ENCODE measurements at regions not wholly inside any gene's neighbourhood (a gene's known extent, or its start where the extent isn't known, plus 50 kb on each side); places are given as distances from the start of the nearest gene placed in this dataset.

DNA sequence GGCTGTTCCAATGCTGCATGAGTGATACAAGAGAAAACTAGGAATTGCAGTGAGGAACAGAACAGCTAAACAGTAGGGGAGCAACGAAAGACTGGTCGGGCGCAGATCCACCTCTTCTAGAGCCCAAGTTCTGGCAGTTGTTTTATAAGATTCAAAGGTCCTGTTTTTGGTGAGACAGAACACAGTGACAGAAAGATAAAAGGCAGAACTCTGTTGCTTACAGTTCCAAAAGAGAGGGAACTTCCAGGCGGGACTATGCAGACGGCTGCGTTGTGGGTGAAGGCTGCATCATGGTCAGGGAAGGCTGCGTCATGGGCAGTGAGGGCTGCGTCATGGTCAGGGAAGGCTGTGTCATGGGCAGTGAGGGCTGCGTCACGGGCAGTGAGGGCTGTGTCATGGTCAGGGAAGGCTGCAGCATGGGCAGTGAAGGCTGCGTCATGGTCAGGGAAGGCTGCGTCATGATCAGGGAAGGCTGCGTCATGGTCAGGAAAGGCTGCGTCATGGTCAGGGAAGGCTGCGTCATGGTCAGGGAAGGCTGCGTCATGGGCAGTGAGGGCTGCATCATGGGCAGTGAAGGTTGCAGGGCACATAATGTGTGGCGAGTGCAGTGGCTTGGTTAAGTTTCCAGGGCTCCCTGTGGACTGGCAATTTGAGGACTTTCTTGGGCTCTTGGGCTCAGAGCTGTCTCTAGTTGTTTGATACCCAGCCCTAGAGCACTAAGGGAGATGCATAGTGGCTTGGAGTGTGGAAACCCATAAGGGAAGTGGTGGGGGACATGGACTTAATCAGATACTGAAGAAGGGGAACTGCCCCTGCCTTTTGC lies 619.9 kb downstream of the AACS start:
- Mint-ChIP-seq H3K9me3 (no peaks in the 10 kb centered on the region), H3K4me1 (no peaks in the 10 kb centered on the region; a peak in 1 of 4 replicates), H3K36me3 (ENCODE audit: insufficient read depth in 1 of 3, low read depth in 3 of 3) (no peaks in the 10 kb centered on the region; a peak in 1 of 7 replicates), H3K27ac (no peak overlapping the region), H3K27me3 (ENCODE audit: low read depth) (peaks cover 41% of the 10 kb centered on the region), H3K4me3 (no peak overlapping the region)
- H3K79me1 ChIP-seq (ENCODE audit: insufficient read depth, low read depth, low read length, poor library complexity, severe bottlenecking): no peaks in the 10 kb centered on the region
- WGBS (ENCODE audit: extremely low coverage, insufficient read length, low lambda C conversion rate): no CpG with 5 or more reads among the region's 17 CpGs
- H2AK5ac ChIP-seq (ENCODE audit: insufficient read length, low read length): no peak overlapping the region
- no peaks in the 10 kb centered on the region for H3K4me1 ChIP-seq (ENCODE audit: insufficient read depth, low read length)
- no peak overlapping the region for H4K8ac ChIP-seq (replicated peaks; ENCODE audit: insufficient read length, low read depth, low read length)
- H3K9me3 ChIP-seq (ENCODE audit: control insufficient read depth, low read depth, low read length): no peaks in the 10 kb centered on the region
- H2BK12ac ChIP-seq (ENCODE audit: insufficient read length, low read depth, low read length): no peak overlapping the region
- H3K56ac ChIP-seq (ENCODE audit: insufficient read length, low read depth, low read length): no peak overlapping the region
- no peak overlapping the region; the same call in 1 of the 2 replicates for H3K14ac ChIP-seq (ENCODE audit: insufficient read depth, low read length)
- H2BK15ac ChIP-seq (ENCODE audit: low read depth, low read length): no peak overlapping the region
- H3K27me3 ChIP-seq (ENCODE audit: insufficient read depth, low read length): no peaks in the 10 kb centered on the region
- H3K18ac ChIP-seq (ENCODE audit: insufficient read length, low read depth, low read length): no peak overlapping the region
- no peak overlapping the region for H3K23ac ChIP-seq (ENCODE audit: insufficient read length, low read depth, low read length)
- no peak overlapping the region for H3T11ph ChIP-seq (ENCODE audit: low read length)
- H2BK5ac ChIP-seq (ENCODE audit: insufficient read length, low read length): no peak overlapping the region
- no peak overlapping the region for H4K5ac ChIP-seq (ENCODE audit: insufficient read length, low read depth, low read length)
- no peak overlapping the region for H4K91ac ChIP-seq (ENCODE audit: insufficient read length, low read depth, low read length)
- no peak overlapping the region for H2AFZ ChIP-seq (ENCODE audit: low read length)
- no peak overlapping the region for H3K4ac ChIP-seq (ENCODE audit: low read depth, low read length)
- DNase-seq: no peak
- H3K9ac ChIP-seq (ENCODE audit: extremely low read depth, insufficient read length, low read length): no peak overlapping the region
- TF ChIP-seq, protein P1, sequence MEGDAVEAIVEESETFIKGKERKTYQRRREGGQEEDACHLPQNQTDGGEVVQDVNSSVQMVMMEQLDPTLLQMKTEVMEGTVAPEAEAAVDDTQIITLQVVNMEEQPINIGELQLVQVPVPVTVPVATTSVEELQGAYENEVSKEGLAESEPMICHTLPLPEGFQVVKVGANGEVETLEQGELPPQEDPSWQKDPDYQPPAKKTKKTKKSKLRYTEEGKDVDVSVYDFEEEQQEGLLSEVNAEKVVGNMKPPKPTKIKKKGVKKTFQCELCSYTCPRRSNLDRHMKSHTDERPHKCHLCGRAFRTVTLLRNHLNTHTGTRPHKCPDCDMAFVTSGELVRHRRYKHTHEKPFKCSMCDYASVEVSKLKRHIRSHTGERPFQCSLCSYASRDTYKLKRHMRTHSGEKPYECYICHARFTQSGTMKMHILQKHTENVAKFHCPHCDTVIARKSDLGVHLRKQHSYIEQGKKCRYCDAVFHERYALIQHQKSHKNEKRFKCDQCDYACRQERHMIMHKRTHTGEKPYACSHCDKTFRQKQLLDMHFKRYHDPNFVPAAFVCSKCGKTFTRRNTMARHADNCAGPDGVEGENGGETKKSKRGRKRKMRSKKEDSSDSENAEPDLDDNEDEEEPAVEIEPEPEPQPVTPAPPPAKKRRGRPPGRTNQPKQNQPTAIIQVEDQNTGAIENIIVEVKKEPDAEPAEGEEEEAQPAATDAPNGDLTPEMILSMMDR (conservative IDR thresholded peaks at IDR 0.05): no peak
- no peak overlapping the region for H2BK20ac ChIP-seq (ENCODE audit: low read depth, low read length, poor library complexity, severe bottlenecking)
- H3K23me2 ChIP-seq (ENCODE audit: insufficient read length, low read depth, low read length, poor library complexity, severe bottlenecking): peaks cover 3% of the 10 kb centered on the region
- H3K27ac ChIP-seq (ENCODE audit: insufficient read length, low read depth, low read length): no peak overlapping the region
- H3K79me2 ChIP-seq (ENCODE audit: insufficient read depth, low read length): no peaks in the 10 kb centered on the region
- no peak overlapping the region for H3K4me2 ChIP-seq (ENCODE audit: insufficient read depth, insufficient read length, low read length)
- no peaks in the 10 kb centered on the region for H4K20me1 ChIP-seq (ENCODE audit: control insufficient read depth, insufficient read depth, insufficient read length)
- no peak overlapping the region for H2BK120ac ChIP-seq (ENCODE audit: low read depth, low read length, poor library complexity, severe bottlenecking)

All from H9 (cell line).